NB4 (cell line): ENCODE measurements at regions not wholly inside any gene's neighbourhood (a gene's known extent, or its start where the extent isn't known, plus 50 kb on each side); places are given as distances from the start of the nearest gene placed in this dataset.

Experiments
- MAX ChIP-seq: IDR thresholded peaks from 2 replicates; pipeline ENCODE4 v1.6.1; 2011; ENCODE audit warnings: low read depth, low read length
- MYC ChIP-seq: IDR thresholded peaks from 2 replicates; pipeline ENCODE4 v1.6.1; 2011; ENCODE audit warnings: low read depth, low read length
- POLR2A ChIP-seq: IDR thresholded peaks from 2 replicates; pipeline ENCODE4 v1.6.1; 2011; ENCODE audit warnings: mild to moderate bottlenecking; ENCODE audit not compliant: insufficient read length; ENCODE audit errors: extremely low read depth
- TF ChIP-seq, protein P1 (sequence below): IDR thresholded peaks from one replicate; pipeline ENCODE4 v1.5.1; 2012; ENCODE audit warnings: low read depth, low read length

GRCh38 chr21:23881783-23882182, 1725.5 kb downstream of the MRPL39 start:
- TF ChIP-seq POLR2A (no peak), MAX (no peak), MYC (no peak)
- TF ChIP-seq, protein P1, sequence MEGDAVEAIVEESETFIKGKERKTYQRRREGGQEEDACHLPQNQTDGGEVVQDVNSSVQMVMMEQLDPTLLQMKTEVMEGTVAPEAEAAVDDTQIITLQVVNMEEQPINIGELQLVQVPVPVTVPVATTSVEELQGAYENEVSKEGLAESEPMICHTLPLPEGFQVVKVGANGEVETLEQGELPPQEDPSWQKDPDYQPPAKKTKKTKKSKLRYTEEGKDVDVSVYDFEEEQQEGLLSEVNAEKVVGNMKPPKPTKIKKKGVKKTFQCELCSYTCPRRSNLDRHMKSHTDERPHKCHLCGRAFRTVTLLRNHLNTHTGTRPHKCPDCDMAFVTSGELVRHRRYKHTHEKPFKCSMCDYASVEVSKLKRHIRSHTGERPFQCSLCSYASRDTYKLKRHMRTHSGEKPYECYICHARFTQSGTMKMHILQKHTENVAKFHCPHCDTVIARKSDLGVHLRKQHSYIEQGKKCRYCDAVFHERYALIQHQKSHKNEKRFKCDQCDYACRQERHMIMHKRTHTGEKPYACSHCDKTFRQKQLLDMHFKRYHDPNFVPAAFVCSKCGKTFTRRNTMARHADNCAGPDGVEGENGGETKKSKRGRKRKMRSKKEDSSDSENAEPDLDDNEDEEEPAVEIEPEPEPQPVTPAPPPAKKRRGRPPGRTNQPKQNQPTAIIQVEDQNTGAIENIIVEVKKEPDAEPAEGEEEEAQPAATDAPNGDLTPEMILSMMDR: no peak
